ENCODE measurements at regions not wholly inside any gene's neighbourhood (a gene's known extent, or its start where the extent isn't known, plus 50 kb on each side); places are given as distances from the start of the nearest gene placed in this dataset.

- Histone ChIP-seq H2BK12ac (ENCODE audit: low read length in 2 of 2) (no peak overlapping the region), H3K18ac (ENCODE audit: low read depth in 1 of 2, low read length in 2 of 2) (no peak overlapping the region), H3K9ac (ENCODE audit: low read length) (no peak overlapping the region), H3K4ac (ENCODE audit: low read depth in 1 of 2, low read length in 2 of 2) (no peak overlapping the region), H3K36me3 (ENCODE audit: control insufficient read depth in 1 of 2, insufficient read depth in 2 of 2, low read depth in 1 of 2, low read length in 2 of 2) (no peaks in the 10 kb centered on the region), H3K4me2 (ENCODE audit: low read length, poor library complexity, severe bottlenecking) (no peak overlapping the region), H3K4me3 (ENCODE audit: insufficient read depth in 1 of 2, low read depth in 1 of 2, low read length in 2 of 2) (no peak overlapping the region), H3K4me1 (ENCODE audit: control insufficient read depth, insufficient read depth, low read depth, low read length) (no peaks in the 10 kb centered on the region), H3K14ac (ENCODE audit: low read length in 2 of 2) (no peak overlapping the region), H3K27ac (ENCODE audit: low read length, poor library complexity, severe bottlenecking) (no peak overlapping the region), H2AK5ac (ENCODE audit: low read length, severe bottlenecking) (no peak overlapping the region), H4K8ac (ENCODE audit: low read length) (no peak overlapping the region), H2AFZ (ENCODE audit: low read depth, low read length) (no peak overlapping the region), H2BK15ac (ENCODE audit: low read depth, poor library complexity, severe bottlenecking) (no peak overlapping the region), H4K91ac (ENCODE audit: low read length) (no peak overlapping the region), H2BK120ac (ENCODE audit: low read depth, low read length) (no peak overlapping the region), H3K23ac (ENCODE audit: low read length in 2 of 2) (no peak overlapping the region), H3K9me3 (ENCODE audit: control insufficient read depth, low read length) (no peaks in the 10 kb centered on the region), H3K79me1 (replicated peaks; ENCODE audit: low read length, poor library complexity, severe bottlenecking) (no peaks in the 10 kb centered on the region), H3K27me3 (ENCODE audit: control insufficient read depth in 1 of 2, insufficient read depth in 1 of 2, low read length in 2 of 2) (peaks cover 0 to 10% of the 10 kb centered on the region in 2 experiments), H2BK5ac (ENCODE audit: low read depth, low read length, poor library complexity, severe bottlenecking) (no peak overlapping the region)
- DNase-seq: peak; percentile 11
- 23% methylated on average over 3 of the region's 3 CpGs for WGBS
Observed at GRCh38 chr18:32548688-32549087, 78.0 kb upstream of the GAREM1 start.

GRCh38 chr18:32545631-32546030 is 74.9 kb upstream of the GAREM1 start:
- no peaks in the 10 kb centered on the region for H3K4me1 ChIP-seq (ENCODE audit: control insufficient read depth, insufficient read depth, low read depth, low read length)
- H2BK15ac ChIP-seq (ENCODE audit: low read depth, poor library complexity, severe bottlenecking): no peak overlapping the region
- no peak overlapping the region for H2AFZ ChIP-seq (ENCODE audit: low read depth, low read length)
- no peaks in the 10 kb centered on the region for H3K9me3 ChIP-seq (ENCODE audit: control insufficient read depth, low read length)
- H3K23ac ChIP-seq (ENCODE audit: low read length in 2 of 2): no peak overlapping the region
- no peak overlapping the region for H3K4me2 ChIP-seq (ENCODE audit: low read length, poor library complexity, severe bottlenecking)
- no peak overlapping the region for H4K8ac ChIP-seq (ENCODE audit: low read length)
- H3K14ac ChIP-seq (ENCODE audit: low read length in 2 of 2): no peak overlapping the region
- H3K18ac ChIP-seq (ENCODE audit: low read depth in 1 of 2, low read length in 2 of 2): no peak overlapping the region
- no peak overlapping the region for H3K4ac ChIP-seq (ENCODE audit: low read depth in 1 of 2, low read length in 2 of 2)
- H2BK5ac ChIP-seq (ENCODE audit: low read depth, low read length, poor library complexity, severe bottlenecking): no peak overlapping the region
- 97% methylated on average over 2 of the region's 2 CpGs for WGBS
- no peak overlapping the region for H3K4me3 ChIP-seq (ENCODE audit: insufficient read depth in 1 of 2, low read depth in 1 of 2, low read length in 2 of 2)
- no peaks in the 10 kb centered on the region for H3K79me1 ChIP-seq (replicated peaks; ENCODE audit: low read length, poor library complexity, severe bottlenecking)
- H3K27ac ChIP-seq (ENCODE audit: low read length, poor library complexity, severe bottlenecking): no peak overlapping the region
- H2BK12ac ChIP-seq (ENCODE audit: low read length in 2 of 2): no peak overlapping the region
- peaks cover 0 to 10% of the 10 kb centered on the region in 2 experiments for H3K27me3 ChIP-seq (ENCODE audit: control insufficient read depth in 1 of 2, insufficient read depth in 1 of 2, low read length in 2 of 2)
- H2AK5ac ChIP-seq (ENCODE audit: low read length, severe bottlenecking): no peak overlapping the region
- H4K91ac ChIP-seq (ENCODE audit: low read length): no peak overlapping the region
- H3K36me3 ChIP-seq (ENCODE audit: control insufficient read depth in 1 of 2, insufficient read depth in 2 of 2, low read depth in 1 of 2, low read length in 2 of 2): no peaks in the 10 kb centered on the region
- DNase-seq: no peak
- H3K9ac ChIP-seq (ENCODE audit: low read length): no peak overlapping the region
- H2BK120ac ChIP-seq (ENCODE audit: low read depth, low read length): no peak overlapping the region

- Histone ChIP-seq H3K23ac (ENCODE audit: low read length in 2 of 2) (no peak overlapping the region), H3K4me3 (ENCODE audit: insufficient read depth in 1 of 2, low read depth in 1 of 2, low read length in 2 of 2) (no peak overlapping the region), H3K14ac (ENCODE audit: low read length in 2 of 2) (no peak overlapping the region), H2BK12ac (ENCODE audit: low read length in 2 of 2) (no peak overlapping the region), H3K9me3 (ENCODE audit: control insufficient read depth, low read length) (no peaks in the 10 kb centered on the region), H2BK15ac (ENCODE audit: low read depth, poor library complexity, severe bottlenecking) (no peak overlapping the region), H3K9ac (ENCODE audit: low read length) (no peak overlapping the region), H3K4ac (ENCODE audit: low read depth in 1 of 2, low read length in 2 of 2) (no peak overlapping the region), H3K36me3 (ENCODE audit: control insufficient read depth in 1 of 2, insufficient read depth in 2 of 2, low read depth in 1 of 2, low read length in 2 of 2) (no peaks in the 10 kb centered on the region), H3K18ac (ENCODE audit: low read depth in 1 of 2, low read length in 2 of 2) (no peak overlapping the region), H3K27me3 (ENCODE audit: control insufficient read depth in 1 of 2, insufficient read depth in 1 of 2, low read length in 2 of 2) (peaks cover 0 to 10% of the 10 kb centered on the region in 2 experiments), H4K8ac (ENCODE audit: low read length) (no peak overlapping the region), H3K79me1 (replicated peaks; ENCODE audit: low read length, poor library complexity, severe bottlenecking) (no peaks in the 10 kb centered on the region), H2BK120ac (ENCODE audit: low read depth, low read length) (no peak overlapping the region), H3K4me1 (ENCODE audit: control insufficient read depth, insufficient read depth, low read depth, low read length) (no peaks in the 10 kb centered on the region), H2AK5ac (ENCODE audit: low read length, severe bottlenecking) (no peak overlapping the region), H3K4me2 (ENCODE audit: low read length, poor library complexity, severe bottlenecking) (no peak overlapping the region), H4K91ac (ENCODE audit: low read length) (no peak overlapping the region), H3K27ac (ENCODE audit: low read length, poor library complexity, severe bottlenecking) (no peak overlapping the region), H2AFZ (ENCODE audit: low read depth, low read length) (no peak overlapping the region), H2BK5ac (ENCODE audit: low read depth, low read length, poor library complexity, severe bottlenecking) (no peak overlapping the region)
- WGBS: no CpG with 5 or more reads among the region's 1 CpG
- DNase-seq: no peak
Observed at GRCh38 chr18:32544088-32544487, 73.4 kb upstream of the GAREM1 start.

GRCh38 chr18:32542221-32542798 is 71.6 kb upstream of the GAREM1 start:
- Histone ChIP-seq H3K27ac (ENCODE audit: low read length, poor library complexity, severe bottlenecking) (no peak overlapping the region), H3K27me3 (ENCODE audit: control insufficient read depth in 1 of 2, insufficient read depth in 1 of 2, low read length in 2 of 2) (peaks cover 0 to 10% of the 10 kb centered on the region in 2 experiments), H2BK5ac (ENCODE audit: low read depth, low read length, poor library complexity, severe bottlenecking) (no peak overlapping the region), H3K79me1 (replicated peaks; ENCODE audit: low read length, poor library complexity, severe bottlenecking) (no peaks in the 10 kb centered on the region), H3K4me3 (ENCODE audit: insufficient read depth in 1 of 2, low read depth in 1 of 2, low read length in 2 of 2) (no peak overlapping the region), H3K36me3 (ENCODE audit: control insufficient read depth in 1 of 2, insufficient read depth in 2 of 2, low read depth in 1 of 2, low read length in 2 of 2) (no peaks in the 10 kb centered on the region), H2AFZ (ENCODE audit: low read depth, low read length) (no peak overlapping the region), H2BK15ac (ENCODE audit: low read depth, poor library complexity, severe bottlenecking) (no peak overlapping the region), H3K9me3 (ENCODE audit: control insufficient read depth, low read length) (no peaks in the 10 kb centered on the region), H3K18ac (ENCODE audit: low read depth in 1 of 2, low read length in 2 of 2) (no peak overlapping the region), H3K4me1 (ENCODE audit: control insufficient read depth, insufficient read depth, low read depth, low read length) (no peaks in the 10 kb centered on the region), H2BK120ac (ENCODE audit: low read depth, low read length) (no peak overlapping the region), H4K8ac (ENCODE audit: low read length) (no peak overlapping the region), H2AK5ac (ENCODE audit: low read length, severe bottlenecking) (no peak overlapping the region), H3K23ac (ENCODE audit: low read length in 2 of 2) (no peak overlapping the region), H3K4ac (ENCODE audit: low read depth in 1 of 2, low read length in 2 of 2) (no peak overlapping the region), H4K91ac (ENCODE audit: low read length) (no peak overlapping the region), H3K14ac (ENCODE audit: low read length in 2 of 2) (no peak overlapping the region), H2BK12ac (ENCODE audit: low read length in 2 of 2) (no peak overlapping the region), H3K9ac (ENCODE audit: low read length) (no peak overlapping the region), H3K4me2 (ENCODE audit: low read length, poor library complexity, severe bottlenecking) (no peak overlapping the region)
- peak; percentile 46 for DNase-seq
- 65% methylated on average over 4 of the region's 5 CpGs for WGBS

Data from mesenchymal stem cell (in vitro differentiated cells and primary cell).